GM11168 (cell line): ENCODE measurements at regions not wholly inside any gene's neighbourhood (a gene's known extent, or its start where the extent isn't known, plus 50 kb on each side); places are given as distances from the start of the nearest gene placed in this dataset.
"Not testable (repeated sequence)": the region's sequence is repeated elsewhere in the genome, so short reads cannot be mapped to it uniquely, and the experiment has no call there.

Experiments
- in situ Hi-C: fragments of 300-500 bp; cut with MboI; formaldehyde crosslinking; loops from one replicate; pipeline ENCODE4 v1.12.0; 2022; ENCODE audit warnings: low sequenced_read_pairs; ENCODE audit not compliant: unreplicated experiment

- in situ Hi-C loops, result not testable (repeated sequence)
Measured at GRCh38 chr2:39879001-39879400, 99.9 kb upstream of the THUMPD2 start.

GRCh38 chr2:39875914-39876267, 96.8 kb upstream of the THUMPD2 start:
- in situ Hi-C loops, result no loop called here

GRCh38 chr2:39875182-39875913, 96.3 kb upstream of the THUMPD2 start:
- in situ Hi-C loops, result no loop called here

- in situ Hi-C loops, result no loop called here
Measured at GRCh38 chr2:39874236-39874635, 95.2 kb upstream of the THUMPD2 start.

- in situ Hi-C loops, result no loop called here
Measured at GRCh38 chr2:39873586-39873985, 94.5 kb upstream of the THUMPD2 start.

GRCh38 chr2:39872748-39873147, 93.7 kb upstream of the THUMPD2 start:
- in situ Hi-C loops, result no loop called here

- in situ Hi-C loops, result no loop called here
Measured at GRCh38 chr2:39871291-39871761, 92.3 kb upstream of the THUMPD2 start.

GRCh38 chr2:39870871-39871270, 91.8 kb upstream of the THUMPD2 start:
- in situ Hi-C loops, result no loop called here

GRCh38 chr2:39867268-39867667, 88.2 kb upstream of the THUMPD2 start:
- in situ Hi-C loops, result no loop called here

- in situ Hi-C loops, result no loop called here
Measured at GRCh38 chr2:39865751-39866150, 86.7 kb upstream of the THUMPD2 start.

- in situ Hi-C loops, result not testable (repeated sequence)
Measured at GRCh38 chr2:39863672-39864071, 84.6 kb upstream of the THUMPD2 start.

- in situ Hi-C loops, result no loop called here
Measured at GRCh38 chr2:39860538-39860937, 81.5 kb upstream of the THUMPD2 start.

- in situ Hi-C loops, result no loop called here
Measured at GRCh38 chr2:39858677-39859076, 79.6 kb upstream of the THUMPD2 start.

- in situ Hi-C loops, result no loop called here
Measured at GRCh38 chr2:39855856-39856255, 76.8 kb upstream of the THUMPD2 start.

- in situ Hi-C loops, result no loop called here
Measured at GRCh38 chr2:39854771-39855170, 75.7 kb upstream of the THUMPD2 start.

- in situ Hi-C loops, result no loop called here
Measured at GRCh38 chr2:39852831-39853230, 73.8 kb upstream of the THUMPD2 start.

GRCh38 chr2:39851651-39852110, 72.6 kb upstream of the THUMPD2 start:
- in situ Hi-C loops, result no loop called here

GRCh38 chr2:39851251-39851650, 72.2 kb upstream of the THUMPD2 start:
- in situ Hi-C loops, result no loop called here

GRCh38 chr2:39849982-39850526, 71.0 kb upstream of the THUMPD2 start:
- in situ Hi-C loops, result no loop called here

GRCh38 chr2:39849064-39849463, 70.0 kb upstream of the THUMPD2 start:
- in situ Hi-C loops, result no loop called here

GRCh38 chr2:39845460-39846146, 66.5 kb upstream of the THUMPD2 start:
- in situ Hi-C loops, result no loop called here
